H9 (cell line): ENCODE measurements at regions not wholly inside any gene's neighbourhood (a gene's known extent, or its start where the extent isn't known, plus 50 kb on each side); places are given as distances from the start of the nearest gene placed in this dataset.

Experiments used
- DNase-seq: peaks from one replicate; pipeline ENCODE4 v3.0.0-alpha.2; 2017
- H2AFZ ChIP-seq: one replicate; pipeline ENCODE4 v1.6.1; 2013; ENCODE audit warnings: mild to moderate bottlenecking, low read length, control low read depth, moderate library complexity
- H2AK5ac ChIP-seq: 2 replicates; pipeline ENCODE4 v1.6.1; 2013; ENCODE audit warnings: low read length, control low read depth, mixed read lengths; ENCODE audit not compliant: insufficient read length
- H2BK120ac ChIP-seq: one replicate; pipeline ENCODE4 v1.6.1; 2013; ENCODE audit warnings: low read depth, mild to moderate bottlenecking, low read length, control low read depth, inconsistent platforms; ENCODE audit not compliant: poor library complexity, severe bottlenecking
- H2BK12ac ChIP-seq: 2 replicates; pipeline ENCODE4 v1.6.1; 2013; ENCODE audit warnings: low read length, control low read depth, mixed read lengths, low read depth; ENCODE audit not compliant: insufficient read length
- H2BK15ac ChIP-seq: 2 replicates; pipeline ENCODE4 v1.6.1; 2013; ENCODE audit warnings: low read depth, low read length, control low read depth
- H2BK20ac ChIP-seq: one replicate; pipeline ENCODE4 v1.6.1; 2013; ENCODE audit warnings: low read depth, mild to moderate bottlenecking, low read length, control low read depth, inconsistent platforms; ENCODE audit not compliant: poor library complexity, severe bottlenecking
- H2BK5ac ChIP-seq: 2 replicates; pipeline ENCODE4 v1.6.1; 2013; ENCODE audit warnings: low read length, control low read depth, mixed read lengths; ENCODE audit not compliant: insufficient read length
- H3K14ac ChIP-seq: 2 replicates; pipeline ENCODE4 v1.6.1; 2013; ENCODE audit warnings: low read length, control low read depth; ENCODE audit not compliant: insufficient read depth
- H3K18ac ChIP-seq: 2 replicates; pipeline ENCODE4 v1.6.1; 2013; ENCODE audit warnings: low read depth, mild to moderate bottlenecking, mixed read lengths, low read length, control low read depth; ENCODE audit not compliant: insufficient read length
- H3K23ac ChIP-seq: 2 replicates; pipeline ENCODE4 v1.6.1; 2013; ENCODE audit warnings: low read length, control low read depth, mixed read lengths, low read depth; ENCODE audit not compliant: insufficient read length
- H3K23me2 ChIP-seq: 2 replicates; pipeline ENCODE4 v1.6.1; 2013; ENCODE audit warnings: low read depth, mild to moderate bottlenecking, mixed read lengths, low read length, control low read depth; ENCODE audit not compliant: insufficient read length, poor library complexity, severe bottlenecking
- H3K27ac ChIP-seq: 2 replicates; pipeline ENCODE4 v1.5.1; 2013; ENCODE audit warnings: low read length, control low read depth, mixed read lengths, low read depth; ENCODE audit not compliant: insufficient read length
- H3K27me3 ChIP-seq: 2 replicates; pipeline ENCODE4 v1.6.1; 2013; ENCODE audit warnings: low read length, control low read depth, inconsistent platforms; ENCODE audit not compliant: insufficient read depth
- H3K4ac ChIP-seq: 2 replicates; pipeline ENCODE4 v1.6.1; 2013; ENCODE audit warnings: low read depth, mild to moderate bottlenecking, control low read depth, inconsistent platforms, low read length, moderate library complexity
- H3K4me1 ChIP-seq: 2 replicates; pipeline ENCODE4 v1.6.1; 2013; ENCODE audit warnings: low read length, control low read depth, inconsistent platforms; ENCODE audit not compliant: insufficient read depth
- H3K4me2 ChIP-seq: 2 replicates; pipeline ENCODE4 v1.6.1; 2013; ENCODE audit warnings: low read length, control low read depth, mixed read lengths; ENCODE audit not compliant: insufficient read length, insufficient read depth
- H3K56ac ChIP-seq: 2 replicates; pipeline ENCODE4 v1.6.1; 2013; ENCODE audit warnings: low read depth, mild to moderate bottlenecking, mixed read lengths, low read length, control low read depth; ENCODE audit not compliant: insufficient read length
- H3K79me1 ChIP-seq: 2 replicates; pipeline ENCODE4 v1.6.1; 2013; ENCODE audit warnings: low read depth, mild to moderate bottlenecking, moderate library complexity, low read length, control low read depth, inconsistent platforms; ENCODE audit not compliant: insufficient read depth, poor library complexity, severe bottlenecking
- H3K79me2 ChIP-seq: 2 replicates; pipeline ENCODE4 v1.6.1; 2013; ENCODE audit warnings: low read length, control low read depth, inconsistent platforms; ENCODE audit not compliant: insufficient read depth
- H3K9ac ChIP-seq: 2 replicates; pipeline ENCODE4 v1.6.1; 2013; ENCODE audit warnings: low read length, control low read depth, mixed read lengths; ENCODE audit not compliant: insufficient read length; ENCODE audit errors: extremely low read depth
- H3K9me3 ChIP-seq: one replicate; pipeline ENCODE4 v1.6.1; 2013; ENCODE audit warnings: low read depth, low read length, inconsistent platforms; ENCODE audit not compliant: control insufficient read depth
- H3T11ph ChIP-seq: one replicate; pipeline ENCODE4 v1.6.1; 2013; ENCODE audit warnings: mild to moderate bottlenecking, low read length, control low read depth, inconsistent platforms
- H4K20me1 ChIP-seq: one replicate; pipeline ENCODE4 v1.6.1; 2013; ENCODE audit not compliant: control insufficient read depth, insufficient read length, insufficient read depth
- H4K5ac ChIP-seq: 2 replicates; pipeline ENCODE4 v1.6.1; 2013; ENCODE audit warnings: low read depth, mild to moderate bottlenecking, mixed read lengths, low read length, control low read depth; ENCODE audit not compliant: insufficient read length
- H4K8ac ChIP-seq: replicated peaks from 2 replicates; pipeline ENCODE4 v1.6.1; 2013; ENCODE audit warnings: low read length, control low read depth, mixed read lengths, low read depth; ENCODE audit not compliant: insufficient read length
- H4K91ac ChIP-seq: 2 replicates; pipeline ENCODE4 v1.6.1; 2013; ENCODE audit warnings: low read depth, mild to moderate bottlenecking, moderate library complexity, mixed read lengths, low read length, control low read depth; ENCODE audit not compliant: insufficient read length
- H3K27ac Mint-ChIP-seq, 3 experiments: 2 replicates in 2 of 3; 3 replicates in 1 of 3; pipeline ENCODE4 v1.8.0; 2020 to 2021; ENCODE audit warnings: mixed read lengths in 3 of 3, mild to moderate bottlenecking in 1 of 3, moderate library complexity in 1 of 3
- H3K27me3 Mint-ChIP-seq: 2 replicates; pipeline ENCODE4 v1.8.0; 2021; ENCODE audit warnings: low read depth, mild to moderate bottlenecking, moderate library complexity, mixed read lengths
- H3K36me3 Mint-ChIP-seq, 3 experiments: 2 replicates in 2 of 3; 3 replicates in 1 of 3; pipeline ENCODE4 v1.8.0; 2020 to 2021; ENCODE audit warnings: low read depth in 3 of 3, mixed read lengths in 3 of 3; ENCODE audit not compliant: insufficient read depth in 1 of 3
- H3K4me1 Mint-ChIP-seq, 2 experiments: 2 replicates each; pipeline ENCODE4 v1.8.0; 2020; ENCODE audit warnings: mixed read lengths in 2 of 2
- H3K4me3 Mint-ChIP-seq, 2 experiments: 2 replicates in 1 of 2; 3 replicates in 1 of 2; pipeline ENCODE4 v1.8.0; 2020 to 2021; ENCODE audit warnings: mild to moderate bottlenecking in 2 of 2, mixed read lengths in 2 of 2, moderate library complexity in 1 of 2
- H3K9me3 Mint-ChIP-seq, 2 experiments: 2 replicates in 1 of 2; 3 replicates in 1 of 2; pipeline ENCODE4 v1.8.0; 2020; ENCODE audit warnings: mild to moderate bottlenecking in 2 of 2, mixed read lengths in 2 of 2, moderate library complexity in 1 of 2
- WGBS: extraction: QIAGEN DNeasy Blood & Tissue Kit; methylation state at CpG from one replicate; pipeline ENCODE4 v1.1.7; 2013; ENCODE audit warnings: missing lambda C conversion rate, low lambda C conversion rate, mixed read lengths; ENCODE audit not compliant: insufficient read length; ENCODE audit errors: extremely low coverage; 5-methylcytosine and 5-hydroxymethylcytosine counted together
- TF ChIP-seq, protein P1 (sequence below): fragments of 200-600 bp; sonication (generic); conservative IDR thresholded peaks from 3 replicates; pipeline ENCODE4 v1.8.0; 2021; ENCODE audit warnings: antibody characterized with exemption, mild to moderate bottlenecking

DNA sequence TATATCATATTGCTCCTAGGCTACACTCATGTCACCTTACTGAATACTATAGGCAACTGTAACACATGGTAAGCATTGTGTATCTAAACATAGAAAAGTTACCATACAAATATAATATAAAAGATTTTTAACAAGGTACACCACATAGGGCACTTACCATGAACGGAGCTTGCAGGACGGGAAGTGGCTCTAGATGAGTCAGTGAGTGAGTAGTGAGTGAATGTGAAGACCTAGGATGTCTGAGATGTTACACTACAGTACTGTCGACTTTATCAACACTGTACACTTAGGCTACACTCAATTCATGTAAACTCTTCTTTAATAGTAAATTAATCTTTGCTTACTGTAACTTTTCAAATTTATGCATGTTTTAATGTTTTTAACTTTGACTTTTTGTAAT lies 81.0 kb upstream of the PLD5 start:
- Histone ChIP-seq H3K27ac (no peak overlapping the region), H3K4me2 (no peak overlapping the region)
- no CpG with 5 or more reads among the region's 3 CpGs for WGBS

More for the DNA sequence above, 81.0 kb upstream of the PLD5 start:
- H3K36me3 Mint-ChIP-seq, result no peaks in the 10 kb centered on the region
- Histone ChIP-seq H3K18ac (no peak overlapping the region), H2AFZ (no peak overlapping the region), H3K14ac (no peak overlapping the region), H3K9me3 (no peaks in the 10 kb centered on the region), H4K20me1 (no peaks in the 10 kb centered on the region), H3K9ac (no peak overlapping the region), H3K4me1 (peaks cover 3% of the 10 kb centered on the region), H3K27me3 (no peaks in the 10 kb centered on the region), H2AK5ac (no peak overlapping the region), H3K56ac (no peak overlapping the region), H4K8ac (no peak overlapping the region), H2BK120ac (no peak overlapping the region), H3K79me1 (no peaks in the 10 kb centered on the region), H2BK5ac (no peak overlapping the region), H2BK15ac (no peak overlapping the region), H4K5ac (no peak overlapping the region), H2BK12ac (no peak overlapping the region), H3K23ac (no peak overlapping the region), H3K79me2 (no peaks in the 10 kb centered on the region), H4K91ac (no peak overlapping the region), H3K23me2 (no peaks in the 10 kb centered on the region), H3T11ph (no peak overlapping the region), H3K4ac (no peak overlapping the region), H2BK20ac (no peak overlapping the region)
- no peak for DNase-seq
- TF ChIP-seq, protein P1, sequence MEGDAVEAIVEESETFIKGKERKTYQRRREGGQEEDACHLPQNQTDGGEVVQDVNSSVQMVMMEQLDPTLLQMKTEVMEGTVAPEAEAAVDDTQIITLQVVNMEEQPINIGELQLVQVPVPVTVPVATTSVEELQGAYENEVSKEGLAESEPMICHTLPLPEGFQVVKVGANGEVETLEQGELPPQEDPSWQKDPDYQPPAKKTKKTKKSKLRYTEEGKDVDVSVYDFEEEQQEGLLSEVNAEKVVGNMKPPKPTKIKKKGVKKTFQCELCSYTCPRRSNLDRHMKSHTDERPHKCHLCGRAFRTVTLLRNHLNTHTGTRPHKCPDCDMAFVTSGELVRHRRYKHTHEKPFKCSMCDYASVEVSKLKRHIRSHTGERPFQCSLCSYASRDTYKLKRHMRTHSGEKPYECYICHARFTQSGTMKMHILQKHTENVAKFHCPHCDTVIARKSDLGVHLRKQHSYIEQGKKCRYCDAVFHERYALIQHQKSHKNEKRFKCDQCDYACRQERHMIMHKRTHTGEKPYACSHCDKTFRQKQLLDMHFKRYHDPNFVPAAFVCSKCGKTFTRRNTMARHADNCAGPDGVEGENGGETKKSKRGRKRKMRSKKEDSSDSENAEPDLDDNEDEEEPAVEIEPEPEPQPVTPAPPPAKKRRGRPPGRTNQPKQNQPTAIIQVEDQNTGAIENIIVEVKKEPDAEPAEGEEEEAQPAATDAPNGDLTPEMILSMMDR, result no peak
- H3K4me3 Mint-ChIP-seq, result no peak overlapping the region
- H3K9me3 Mint-ChIP-seq, result no peaks in the 10 kb centered on the region; a peak in 2 of 5 replicates
- peaks cover 8 to 15% of the 10 kb centered on the region in 2 experiments for H3K4me1 Mint-ChIP-seq
- no peak overlapping the region for H3K27ac Mint-ChIP-seq
- no peaks in the 10 kb centered on the region for H3K27me3 Mint-ChIP-seq
